KMS-11 (cell line): ENCODE measurements at regions not wholly inside any gene's neighbourhood (a gene's known extent, or its start where the extent isn't known, plus 50 kb on each side); places are given as distances from the start of the nearest gene placed in this dataset.

Experiments used
- H2AFZ ChIP-seq: fragments of 200-600 bp; sonication (generic); 2 replicates; pipeline ENCODE4 v1.6.1; 2016; ENCODE audit warnings: antibody characterized with exemption, mixed run types, low read depth
- H3K27ac ChIP-seq: fragments of 200-600 bp; sonication (generic); 2 replicates; pipeline ENCODE4 v1.6.1; 2016; ENCODE audit warnings: mild to moderate bottlenecking, mixed run types
- H3K27me3 ChIP-seq: fragments of 200-600 bp; sonication (generic); 2 replicates; pipeline ENCODE4 v1.6.1; 2017; ENCODE audit warnings: mild to moderate bottlenecking, low read depth, mixed run types, moderate library complexity; ENCODE audit not compliant: insufficient read depth
- H3K36me3 ChIP-seq: fragments of 200-600 bp; sonication (generic); 2 replicates; pipeline ENCODE4 v1.6.1; 2017; ENCODE audit warnings: mild to moderate bottlenecking, mixed run types; ENCODE audit not compliant: insufficient read depth
- H3K4me1 ChIP-seq: fragments of 200-600 bp; sonication (generic); 2 replicates; pipeline ENCODE4 v1.6.1; 2016; ENCODE audit warnings: mild to moderate bottlenecking, low read depth, mixed run types; ENCODE audit not compliant: poor library complexity, severe bottlenecking
- H3K4me2 ChIP-seq: fragments of 200-600 bp; sonication (generic); 2 replicates; pipeline ENCODE4 v1.7.0; 2016; ENCODE audit warnings: mild to moderate bottlenecking, mixed run types
- H3K4me3 ChIP-seq: fragments of 200-600 bp; sonication (generic); IDR thresholded peaks from 2 replicates; pipeline ENCODE4 v1.6.1; 2017; ENCODE audit warnings: low read depth, low read length, mixed read lengths; ENCODE audit not compliant: insufficient read depth
- H3K79me2 ChIP-seq: fragments of 200-600 bp; sonication (generic); 2 replicates; pipeline ENCODE4 v1.6.1; 2016; ENCODE audit warnings: low read depth, mixed run types; ENCODE audit not compliant: insufficient read depth
- H3K9ac ChIP-seq: fragments of 200-600 bp; sonication (generic); 2 replicates; pipeline ENCODE4 v1.6.1; 2016; ENCODE audit warnings: mild to moderate bottlenecking, mixed run types
- H4K20me1 ChIP-seq: fragments of 200-600 bp; sonication (generic); 2 replicates; pipeline ENCODE4 v1.6.1; 2016; ENCODE audit warnings: mild to moderate bottlenecking, mixed run types; ENCODE audit not compliant: insufficient read depth
- TF ChIP-seq, protein P1 (sequence below): fragments of 200-600 bp; sonication (generic); conservative IDR thresholded peaks from 2 replicates; pipeline ENCODE4 v1.6.1; 2017; ENCODE audit warnings: low read depth, mild to moderate bottlenecking, antibody characterized with exemption, low read length, moderate library complexity, mixed read lengths

DNA sequence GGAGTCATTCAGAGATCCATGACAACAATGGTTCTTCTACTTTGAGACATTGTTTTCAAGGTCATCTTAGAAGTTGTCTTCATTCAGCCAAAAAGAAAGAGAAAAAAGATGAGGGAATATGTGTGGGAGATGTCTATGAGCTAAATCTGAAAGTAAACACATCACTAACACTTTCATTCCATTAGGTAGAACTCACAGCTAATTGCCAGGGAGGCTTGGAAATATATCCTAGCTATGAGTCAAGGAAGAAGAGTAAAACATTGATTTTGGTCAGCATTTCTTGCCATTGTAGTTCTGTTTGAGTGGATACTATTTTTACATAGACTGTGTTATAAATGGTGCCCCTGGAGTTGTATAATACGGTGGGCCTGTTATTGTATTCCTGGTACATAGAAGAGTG lies 316.4 kb upstream of the MYOCD start:
- Histone ChIP-seq H3K4me1 (no peaks in the 10 kb centered on the region), H4K20me1 (no peaks in the 10 kb centered on the region), H3K27me3 (no peaks in the 10 kb centered on the region), H2AFZ (no peak overlapping the region), H3K36me3 (no peaks in the 10 kb centered on the region), H3K4me3 (no peak overlapping the region), H3K79me2 (no peaks in the 10 kb centered on the region), H3K9ac (no peak overlapping the region), H3K27ac (no peak overlapping the region), H3K4me2 (no peak overlapping the region)
- TF ChIP-seq, protein P1, sequence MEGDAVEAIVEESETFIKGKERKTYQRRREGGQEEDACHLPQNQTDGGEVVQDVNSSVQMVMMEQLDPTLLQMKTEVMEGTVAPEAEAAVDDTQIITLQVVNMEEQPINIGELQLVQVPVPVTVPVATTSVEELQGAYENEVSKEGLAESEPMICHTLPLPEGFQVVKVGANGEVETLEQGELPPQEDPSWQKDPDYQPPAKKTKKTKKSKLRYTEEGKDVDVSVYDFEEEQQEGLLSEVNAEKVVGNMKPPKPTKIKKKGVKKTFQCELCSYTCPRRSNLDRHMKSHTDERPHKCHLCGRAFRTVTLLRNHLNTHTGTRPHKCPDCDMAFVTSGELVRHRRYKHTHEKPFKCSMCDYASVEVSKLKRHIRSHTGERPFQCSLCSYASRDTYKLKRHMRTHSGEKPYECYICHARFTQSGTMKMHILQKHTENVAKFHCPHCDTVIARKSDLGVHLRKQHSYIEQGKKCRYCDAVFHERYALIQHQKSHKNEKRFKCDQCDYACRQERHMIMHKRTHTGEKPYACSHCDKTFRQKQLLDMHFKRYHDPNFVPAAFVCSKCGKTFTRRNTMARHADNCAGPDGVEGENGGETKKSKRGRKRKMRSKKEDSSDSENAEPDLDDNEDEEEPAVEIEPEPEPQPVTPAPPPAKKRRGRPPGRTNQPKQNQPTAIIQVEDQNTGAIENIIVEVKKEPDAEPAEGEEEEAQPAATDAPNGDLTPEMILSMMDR: no peak

DNA sequence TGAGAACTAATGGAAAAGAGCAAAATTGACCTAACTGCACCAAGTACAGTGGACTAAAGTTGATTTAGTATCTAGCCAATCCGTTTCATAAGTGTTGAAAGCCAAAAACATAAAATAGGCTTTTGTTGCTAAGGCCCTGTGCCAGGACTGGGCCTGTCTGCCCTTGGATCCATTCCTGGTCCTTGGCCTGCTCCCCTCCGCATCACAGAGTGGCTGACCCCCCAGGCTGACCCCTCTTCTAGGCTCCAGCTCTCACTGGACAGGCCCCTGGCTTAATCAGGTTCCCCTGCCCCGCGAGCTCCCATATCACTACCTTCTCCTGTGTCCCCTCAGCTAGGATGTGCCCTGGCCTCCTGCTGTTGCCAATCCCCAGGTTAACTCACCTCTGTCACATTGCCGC lies 313.6 kb upstream of the MYOCD start:
- no peak overlapping the region for H3K4me2 ChIP-seq
- no peak overlapping the region for H3K9ac ChIP-seq
- no peaks in the 10 kb centered on the region for H3K36me3 ChIP-seq
- TF ChIP-seq, protein P1: no peak
- H3K4me3 ChIP-seq: no peak overlapping the region
- no peak overlapping the region for H2AFZ ChIP-seq
- no peaks in the 10 kb centered on the region for H3K79me2 ChIP-seq
- no peaks in the 10 kb centered on the region for H3K27me3 ChIP-seq
- no peaks in the 10 kb centered on the region for H3K4me1 ChIP-seq
- no peak overlapping the region for H3K27ac ChIP-seq
- no peaks in the 10 kb centered on the region for H4K20me1 ChIP-seq

- Histone ChIP-seq H3K9ac (no peak overlapping the region), H3K36me3 (no peaks in the 10 kb centered on the region), H3K4me3 (no peak overlapping the region), H2AFZ (no peak overlapping the region), H3K27me3 (no peaks in the 10 kb centered on the region), H3K4me1 (no peaks in the 10 kb centered on the region), H3K27ac (no peak overlapping the region), H3K79me2 (no peaks in the 10 kb centered on the region), H3K4me2 (no peak overlapping the region), H4K20me1 (no peaks in the 10 kb centered on the region)
- TF ChIP-seq, protein P1: no peak
Measured at GRCh38 chr17:12357600-12357999, 308.1 kb upstream of the MYOCD start.

DNA sequence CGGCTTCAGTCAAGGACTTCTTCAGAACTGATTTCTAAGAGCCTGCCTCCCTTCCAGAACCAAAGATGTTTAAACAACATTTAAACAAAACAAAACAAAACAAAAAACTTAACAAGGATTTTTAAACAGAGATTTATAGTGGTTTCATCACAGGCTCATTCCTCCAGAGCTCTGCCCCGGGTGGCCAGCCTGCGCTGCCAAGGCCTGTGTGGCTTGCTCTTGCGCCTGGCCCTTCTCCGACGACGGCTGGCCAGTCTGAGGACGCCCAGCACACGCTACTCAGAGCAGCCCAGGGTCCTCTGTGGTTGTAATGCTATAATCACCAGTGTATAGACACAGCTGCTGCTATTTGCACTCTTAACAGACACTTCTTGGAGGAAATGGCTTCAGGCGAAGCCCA lies 307.2 kb upstream of the MYOCD start:
- H3K4me1 ChIP-seq: no peaks in the 10 kb centered on the region
- no peak overlapping the region for H3K4me2 ChIP-seq
- H4K20me1 ChIP-seq: no peaks in the 10 kb centered on the region
- no peak overlapping the region for H3K9ac ChIP-seq
- H3K4me3 ChIP-seq: no peak overlapping the region
- no peaks in the 10 kb centered on the region for H3K27me3 ChIP-seq
- no peaks in the 10 kb centered on the region for H3K79me2 ChIP-seq
- no peak overlapping the region for H2AFZ ChIP-seq
- no peaks in the 10 kb centered on the region for H3K36me3 ChIP-seq
- TF ChIP-seq, protein P1: no peak
- H3K27ac ChIP-seq: no peak overlapping the region
